ENCODE measurements at regions not wholly inside any gene's neighbourhood (a gene's known extent, or its start where the extent isn't known, plus 50 kb on each side); places are given as distances from the start of the nearest gene placed in this dataset.
"Not testable (repeated sequence)": the region's sequence is repeated elsewhere in the genome, so short reads cannot be mapped to it uniquely, and the experiment has no call there.

DNA sequence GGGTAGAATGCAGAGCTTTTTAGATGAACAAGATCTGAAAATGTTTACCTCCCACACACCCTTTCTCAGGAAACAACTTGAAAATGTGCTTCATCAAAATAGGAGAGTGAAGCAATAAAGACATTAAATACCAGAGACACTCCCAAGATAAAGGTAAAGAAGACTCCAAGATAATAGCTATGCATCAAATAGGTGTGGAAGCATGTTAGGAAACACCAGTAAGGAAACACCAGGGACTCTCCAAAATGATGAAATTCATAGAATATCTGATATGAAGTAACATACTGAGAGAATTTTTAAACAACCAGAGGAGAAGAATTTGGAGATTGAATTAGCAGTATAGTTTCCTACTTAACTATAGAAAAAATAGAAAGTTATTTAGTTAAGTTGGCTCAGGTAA, 57.0 kb downstream of the OR10A6 start:
- H3K4me3 Mint-ChIP-seq, result no peak overlapping the region
- peaks cover 3% of the 10 kb centered on the region for H3K9me3 Mint-ChIP-seq
- no peaks in the 10 kb centered on the region for H3K4me1 Mint-ChIP-seq (ENCODE audit: low read depth)
- peaks cover 12% of the 10 kb centered on the region for H3K27me3 Mint-ChIP-seq (ENCODE audit: low read depth)
- H3K27ac Mint-ChIP-seq, result no peak overlapping the region
- H3K36me3 Mint-ChIP-seq (ENCODE audit: low read depth), result no peaks in the 10 kb centered on the region
- CTCF ChIA-PET, result no interaction called here
- DNase-seq, result no peak
- intact Hi-C loops (cut with micrococcal nuclease), result no loop called here

DNA sequence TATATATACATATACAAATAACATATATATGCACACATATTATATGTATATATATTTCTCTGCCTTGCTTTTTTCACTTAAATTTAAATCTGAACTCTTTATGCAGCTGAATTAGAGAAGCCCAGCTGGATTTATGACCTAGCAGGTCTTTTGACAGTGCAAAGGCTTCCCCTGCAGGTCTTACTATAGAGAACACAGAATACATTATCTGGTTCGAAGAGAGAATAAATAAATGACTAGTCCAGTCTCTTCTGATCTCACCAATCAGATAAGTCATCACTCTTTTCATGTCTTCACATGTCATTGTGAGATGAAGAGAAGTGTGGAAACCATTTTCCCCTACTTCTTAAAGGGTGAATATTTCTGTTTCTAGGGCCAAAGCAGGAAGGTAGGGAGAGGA, 58.2 kb downstream of the OR10A6 start:
- Mint-ChIP-seq H3K4me3 (no peak overlapping the region), H3K36me3 (ENCODE audit: low read depth) (no peaks in the 10 kb centered on the region), H3K9me3 (peaks cover 3% of the 10 kb centered on the region), H3K4me1 (ENCODE audit: low read depth) (no peaks in the 10 kb centered on the region), H3K27me3 (ENCODE audit: low read depth) (peaks cover 12% of the 10 kb centered on the region), H3K27ac (no peak overlapping the region)
- CTCF ChIA-PET, result no interaction called here
- intact Hi-C loops (cut with micrococcal nuclease), result no loop called here
- no peak for DNase-seq

DNA sequence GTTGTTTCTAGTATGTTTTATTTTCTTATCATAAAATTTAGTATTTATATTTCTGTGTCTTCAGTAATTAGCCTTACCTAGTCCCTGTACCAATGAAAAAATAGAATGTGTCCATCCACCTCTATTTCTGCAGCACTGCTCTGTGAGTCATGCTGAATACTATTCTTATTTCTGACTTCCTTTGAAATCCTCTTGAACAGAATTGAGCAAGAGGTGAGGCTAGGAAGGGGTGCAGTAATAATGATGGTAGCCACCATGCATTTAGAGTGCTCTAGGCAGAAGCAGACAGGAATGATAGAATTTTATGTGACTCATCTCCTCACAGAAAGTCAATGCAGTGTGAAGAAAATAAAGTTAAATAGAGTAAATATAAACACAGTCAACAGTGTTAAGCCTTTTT, 60.0 kb downstream of the OR10A6 start:
- Mint-ChIP-seq H3K9me3 (peaks cover 3% of the 10 kb centered on the region), H3K27ac (no peak overlapping the region), H3K4me3 (no peak overlapping the region), H3K4me1 (ENCODE audit: low read depth) (no peaks in the 10 kb centered on the region), H3K27me3 (ENCODE audit: low read depth) (peaks cover 12% of the 10 kb centered on the region), H3K36me3 (ENCODE audit: low read depth) (no peaks in the 10 kb centered on the region)
- intact Hi-C loops (cut with micrococcal nuclease), result no loop called here
- CTCF ChIA-PET, result no interaction called here
- DNase-seq, result no peak

DNA sequence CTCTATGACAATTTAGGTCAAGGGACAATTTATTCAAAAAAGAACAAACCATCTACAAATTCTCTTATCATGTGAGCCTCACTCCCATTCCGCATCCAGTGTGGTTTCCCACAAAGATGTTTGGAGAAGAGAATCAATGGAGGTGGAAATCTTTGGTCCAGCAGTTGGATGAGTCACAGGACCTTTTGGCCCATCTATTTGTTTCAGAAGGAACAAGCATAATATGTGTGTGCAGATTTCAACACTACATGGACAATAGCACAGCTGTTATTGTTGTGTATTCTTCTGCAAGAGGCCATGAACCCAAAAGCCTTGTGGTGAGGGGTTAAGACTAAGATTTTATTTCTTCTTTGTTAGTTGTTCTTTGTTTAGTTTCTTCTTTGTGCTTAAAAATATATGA, 61.6 kb downstream of the OR10A6 start:
- Mint-ChIP-seq H3K27ac (no peak overlapping the region), H3K9me3 (peaks cover 3% of the 10 kb centered on the region)

DNA sequence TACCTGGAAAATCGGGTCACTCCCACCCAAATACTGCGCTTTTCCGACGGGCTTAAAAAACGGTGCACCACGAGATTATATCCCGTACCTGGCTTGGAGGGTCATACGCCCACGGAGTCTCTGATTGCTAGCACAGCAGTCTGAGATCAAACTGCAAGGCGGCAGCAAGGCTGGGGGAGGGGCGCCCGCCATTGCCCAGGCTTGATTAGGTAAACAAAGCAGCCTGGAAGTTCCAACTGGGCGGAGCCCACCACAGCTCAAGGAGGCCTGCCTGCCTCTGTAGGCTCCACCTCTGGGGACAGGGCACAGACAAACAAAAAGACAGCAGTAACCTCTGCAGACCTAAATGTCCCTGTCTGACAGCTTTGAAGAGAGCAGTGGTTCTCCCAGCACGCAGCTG, 64.5 kb upstream of the OR5P2 start:
- DNase-seq; H3K4me3 Mint-ChIP-seq; H3K9me3 Mint-ChIP-seq; intact Hi-C loops (cut with micrococcal nuclease); H3K27me3 Mint-ChIP-seq (ENCODE audit: low read depth); H3K27ac Mint-ChIP-seq; CTCF ChIA-PET; H3K36me3 Mint-ChIP-seq (ENCODE audit: low read depth); H3K4me1 Mint-ChIP-seq (ENCODE audit: low read depth): not testable (repeated sequence)

More for the DNA sequence above, 61.6 kb downstream of the OR10A6 start:
- H3K4me1 Mint-ChIP-seq (ENCODE audit: low read depth), result no peaks in the 10 kb centered on the region
- intact Hi-C loops (cut with micrococcal nuclease), result no loop called here
- CTCF ChIA-PET, result no interaction called here
- H3K36me3 Mint-ChIP-seq (ENCODE audit: low read depth), result no peaks in the 10 kb centered on the region
- no peak overlapping the region for H3K4me3 Mint-ChIP-seq
- DNase-seq, result no peak
- peaks cover 8% of the 10 kb centered on the region for H3K27me3 Mint-ChIP-seq (ENCODE audit: low read depth)

DNA sequence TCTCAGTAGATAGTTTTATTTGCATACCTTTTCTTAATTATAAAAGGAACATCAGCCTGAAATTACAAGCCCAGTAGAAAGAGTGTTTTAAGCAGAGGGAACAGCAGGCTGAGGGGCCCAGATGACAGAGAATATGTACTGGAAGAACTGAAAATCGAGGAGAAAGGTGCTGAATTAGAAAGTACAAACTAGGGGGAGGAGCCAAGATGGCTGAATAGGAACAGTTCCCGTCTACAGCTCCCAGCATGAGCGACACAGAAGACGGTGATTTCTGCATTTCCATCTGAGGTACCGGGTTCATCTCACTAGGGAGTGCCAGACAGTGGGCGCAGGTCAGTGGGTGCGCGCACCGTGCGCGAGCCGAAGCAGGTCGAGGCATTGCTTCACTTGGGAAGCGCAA, 64.1 kb upstream of the OR5P2 start:
- H3K9me3 Mint-ChIP-seq; CTCF ChIA-PET; H3K4me1 Mint-ChIP-seq (ENCODE audit: low read depth); H3K4me3 Mint-ChIP-seq; intact Hi-C loops (cut with micrococcal nuclease); DNase-seq; H3K27me3 Mint-ChIP-seq (ENCODE audit: low read depth); H3K36me3 Mint-ChIP-seq (ENCODE audit: low read depth); H3K27ac Mint-ChIP-seq: not testable (repeated sequence)

DNA sequence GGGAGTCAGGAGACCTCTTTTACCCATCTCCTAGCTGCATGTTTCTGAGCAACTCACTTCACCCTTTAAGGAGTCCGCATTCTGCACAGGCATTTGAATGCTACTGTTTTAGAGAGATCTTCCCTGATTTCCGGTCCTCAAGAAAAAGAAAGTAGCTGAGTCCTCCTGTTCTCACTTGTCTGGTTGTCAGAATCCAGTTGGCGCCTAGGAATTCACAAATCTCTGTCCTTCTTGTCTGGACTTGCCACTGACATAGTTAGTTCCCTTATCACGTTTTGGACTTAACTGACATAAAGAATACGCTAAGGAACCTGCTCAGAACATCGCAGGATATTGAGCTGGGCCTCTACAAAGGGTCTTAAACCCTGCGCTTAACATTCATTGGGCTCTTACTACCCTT, 61.3 kb upstream of the OR5P2 start:
- no peaks in the 10 kb centered on the region for H3K9me3 Mint-ChIP-seq
- no peak for DNase-seq

DNA sequence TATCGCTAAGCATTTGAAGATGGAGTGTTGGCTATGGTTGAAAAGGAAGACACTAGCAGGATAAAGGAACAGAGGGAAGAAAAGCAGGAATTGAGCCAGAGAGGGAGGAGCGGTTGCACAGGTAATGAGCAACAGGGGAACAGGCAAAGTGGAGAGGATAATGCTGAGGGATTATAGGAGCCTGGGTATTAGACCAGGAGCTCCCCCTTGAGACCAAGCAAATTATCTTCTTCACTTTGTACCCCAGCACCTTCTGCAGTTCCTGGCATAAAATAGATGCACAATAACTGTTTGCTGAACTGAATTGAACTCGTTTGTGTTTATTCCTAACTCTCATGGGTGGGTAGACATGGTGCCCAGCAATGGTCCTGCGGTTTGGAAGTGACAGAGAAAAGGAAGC, 54.6 kb upstream of the OR5P2 start:
- Mint-ChIP-seq H3K4me1 (ENCODE audit: low read depth) (no peaks in the 10 kb centered on the region), H3K27me3 (ENCODE audit: low read depth) (peaks cover 5% of the 10 kb centered on the region), H3K36me3 (ENCODE audit: low read depth) (no peaks in the 10 kb centered on the region), H3K4me3 (no peak overlapping the region), H3K9me3 (no peaks in the 10 kb centered on the region), H3K27ac (no peak overlapping the region)
- CTCF ChIA-PET, result no interaction called here
- intact Hi-C loops (cut with micrococcal nuclease), result no loop called here
- DNase-seq, result no peak

More for the DNA sequence above, 61.3 kb upstream of the OR5P2 start:
- H3K27me3 Mint-ChIP-seq (ENCODE audit: low read depth), result peaks cover 6% of the 10 kb centered on the region
- H3K4me3 Mint-ChIP-seq, result no peak overlapping the region
- CTCF ChIA-PET, result interaction anchor here (0.6 to 0.7 kb wide), 3 partner anchors 10 to 491 kb away, joined by 3 to 4 read pairs (median 3); no protein-coding TSS in a partner anchor
- no peaks in the 10 kb centered on the region for H3K36me3 Mint-ChIP-seq (ENCODE audit: low read depth)
- intact Hi-C loops (cut with micrococcal nuclease), result no loop called here
- H3K27ac Mint-ChIP-seq, result no peak overlapping the region
- no peaks in the 10 kb centered on the region for H3K4me1 Mint-ChIP-seq (ENCODE audit: low read depth)

DNA sequence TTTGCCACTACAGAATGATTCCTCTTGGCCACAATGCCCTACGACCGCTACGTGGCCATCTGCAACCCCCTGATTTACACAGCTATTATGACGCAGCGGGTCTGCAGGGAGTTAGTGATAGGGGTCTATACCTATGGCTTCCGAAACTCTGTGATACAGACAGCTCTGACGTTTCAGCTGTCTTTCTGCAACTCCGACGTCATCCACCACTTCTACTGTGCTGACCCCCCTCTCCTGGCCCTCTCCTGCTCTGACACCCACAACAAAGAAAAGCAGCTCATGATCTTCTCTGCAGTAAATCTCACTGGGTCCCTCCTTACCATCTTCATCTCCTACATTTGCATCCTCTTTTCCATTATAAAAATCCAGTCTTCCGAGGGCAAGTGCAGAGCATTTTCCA, 52.3 kb upstream of the OR5P2 start:
- H3K36me3 Mint-ChIP-seq (ENCODE audit: low read depth), result no peaks in the 10 kb centered on the region
- DNase-seq, result no peak
- no peaks in the 10 kb centered on the region for H3K4me1 Mint-ChIP-seq (ENCODE audit: low read depth)
- CTCF ChIA-PET, result no interaction called here
- no peaks in the 10 kb centered on the region for H3K9me3 Mint-ChIP-seq
- H3K4me3 Mint-ChIP-seq, result no peak overlapping the region
- intact Hi-C loops (cut with micrococcal nuclease), result no loop called here
- H3K27ac Mint-ChIP-seq, result no peak overlapping the region
- H3K27me3 Mint-ChIP-seq (ENCODE audit: low read depth), result peaks cover 5% of the 10 kb centered on the region

Measured in activated naive CD4-positive, alpha-beta T cell treated with anti-CD3 and anti-CD28 coated beads for 36 hours (primary cell).